ENCODE measurements at regions not wholly inside any gene's neighbourhood (a gene's known extent, or its start where the extent isn't known, plus 50 kb on each side); places are given as distances from the start of the nearest gene placed in this dataset.

DNA sequence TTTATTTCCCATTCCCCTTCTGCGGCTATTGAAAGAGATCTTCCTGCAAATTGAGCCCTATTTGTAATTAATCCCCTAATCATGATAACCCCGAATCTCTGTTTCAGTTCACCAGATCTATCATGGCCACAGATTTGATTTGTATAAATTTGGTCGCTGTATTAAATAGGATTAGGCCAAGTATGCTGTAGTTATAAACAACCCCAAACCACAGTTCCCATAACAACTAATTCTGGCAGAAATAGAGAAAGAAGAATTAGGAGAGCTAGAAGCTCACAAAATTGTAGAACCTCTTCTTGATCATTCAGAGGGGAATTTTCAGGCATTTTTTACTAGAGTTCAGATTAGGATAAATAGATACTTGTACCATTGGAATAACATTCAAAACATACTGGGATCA, 433.7 kb upstream of the TNP1 start:
- Histone ChIP-seq H3K4me2 (ENCODE audit: control insufficient read depth, extremely low read depth, insufficient read depth, low read depth, low read length) (no peak overlapping the region), H3K9me1 (ENCODE audit: control insufficient read depth, extremely low read depth, insufficient read depth, low read length) (no peaks in the 10 kb centered on the region)
- dilution Hi-C loops (cut with MboI; ENCODE audit: extremely low pct_ligation_motif_present, low sequenced_read_pairs) = no loop called here

DNA sequence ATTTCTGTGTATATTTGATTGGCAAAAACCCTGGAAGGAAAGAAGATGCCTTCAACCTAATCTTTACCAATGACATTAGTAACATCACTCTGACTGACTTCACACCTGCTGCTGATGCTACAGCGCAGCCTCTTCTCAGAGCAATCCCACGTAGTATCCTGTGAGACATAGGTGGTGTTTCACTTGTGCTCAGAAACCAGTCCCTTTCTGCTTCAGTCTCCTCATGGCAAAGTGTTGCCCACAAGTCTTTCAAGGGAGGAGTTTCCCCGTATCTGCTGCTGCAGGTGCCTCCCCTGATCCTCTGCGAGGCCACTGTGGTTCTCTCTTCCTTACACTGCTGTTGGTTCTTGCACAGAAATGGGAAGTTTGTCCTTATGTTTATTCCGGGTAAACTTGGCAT, 433.2 kb upstream of the TNP1 start:
- TF ChIP-seq, protein P1, sequence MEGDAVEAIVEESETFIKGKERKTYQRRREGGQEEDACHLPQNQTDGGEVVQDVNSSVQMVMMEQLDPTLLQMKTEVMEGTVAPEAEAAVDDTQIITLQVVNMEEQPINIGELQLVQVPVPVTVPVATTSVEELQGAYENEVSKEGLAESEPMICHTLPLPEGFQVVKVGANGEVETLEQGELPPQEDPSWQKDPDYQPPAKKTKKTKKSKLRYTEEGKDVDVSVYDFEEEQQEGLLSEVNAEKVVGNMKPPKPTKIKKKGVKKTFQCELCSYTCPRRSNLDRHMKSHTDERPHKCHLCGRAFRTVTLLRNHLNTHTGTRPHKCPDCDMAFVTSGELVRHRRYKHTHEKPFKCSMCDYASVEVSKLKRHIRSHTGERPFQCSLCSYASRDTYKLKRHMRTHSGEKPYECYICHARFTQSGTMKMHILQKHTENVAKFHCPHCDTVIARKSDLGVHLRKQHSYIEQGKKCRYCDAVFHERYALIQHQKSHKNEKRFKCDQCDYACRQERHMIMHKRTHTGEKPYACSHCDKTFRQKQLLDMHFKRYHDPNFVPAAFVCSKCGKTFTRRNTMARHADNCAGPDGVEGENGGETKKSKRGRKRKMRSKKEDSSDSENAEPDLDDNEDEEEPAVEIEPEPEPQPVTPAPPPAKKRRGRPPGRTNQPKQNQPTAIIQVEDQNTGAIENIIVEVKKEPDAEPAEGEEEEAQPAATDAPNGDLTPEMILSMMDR (optimal IDR thresholded peaks at IDR 0.05 in 1 of 3, IDR thresholded peaks at IDR 0.05 in 1 of 3, conservative IDR thresholded peaks at IDR 0.05 in 1 of 3; ENCODE audit: extremely low read depth in 1 of 3, insufficient read depth in 2 of 3, low read length in 3 of 3) = no peak
- TF ChIP-seq EZH2 (IDR thresholded peaks at IDR 0.05; ENCODE audit: low read length) = no peak
- H3K9me1 ChIP-seq (ENCODE audit: control insufficient read depth, extremely low read depth, insufficient read depth, low read length) = no peaks in the 10 kb centered on the region
- dilution Hi-C loops (cut with MboI; ENCODE audit: extremely low pct_ligation_motif_present, low sequenced_read_pairs) = no loop called here
- H3K79me2 ChIP-seq (ENCODE audit: control insufficient read depth, insufficient read depth, low read length) = no peaks in the 10 kb centered on the region
- no peaks in the 10 kb centered on the region for H3K27me3 ChIP-seq (ENCODE audit: control insufficient read depth, extremely low read depth, insufficient read depth, low read length)
- FAIRE-seq (no peak), DNase-seq (ENCODE audit: low read depth, low spot score) (no peak)
- H3K4me2 ChIP-seq (ENCODE audit: control insufficient read depth, extremely low read depth, insufficient read depth, low read depth, low read length) = no peak overlapping the region
- H2AFZ ChIP-seq (ENCODE audit: control insufficient read depth, low read length) = no peak overlapping the region
- peaks cover 9% of the 10 kb centered on the region for H3K4me1 ChIP-seq (ENCODE audit: control insufficient read depth, extremely low read depth, insufficient read depth, low read length)
- no peak overlapping the region for H3K9ac ChIP-seq (ENCODE audit: control insufficient read depth, extremely low read depth, insufficient read depth, low read length)
- H3K36me3 ChIP-seq (ENCODE audit: control insufficient read depth in 2 of 2, extremely low read depth in 1 of 2, insufficient read depth in 2 of 2, low read length in 2 of 2) = no peaks in the 10 kb centered on the region
- H3K27ac ChIP-seq (ENCODE audit: control insufficient read depth, insufficient read depth, low read length) = no peak overlapping the region
- H3K4me3 ChIP-seq (ENCODE audit: control insufficient read depth in 2 of 3, extremely low read depth in 1 of 3, insufficient read depth in 2 of 3, low read depth in 1 of 3, low read length in 3 of 3) = no peak overlapping the region
- H3K9me3 ChIP-seq (ENCODE audit: control insufficient read depth, low read depth, low read length) = no peaks in the 10 kb centered on the region
- no peaks in the 10 kb centered on the region for H4K20me1 ChIP-seq (ENCODE audit: control insufficient read depth, extremely low read depth, insufficient read depth, low read length)

More for the DNA sequence above, 433.7 kb upstream of the TNP1 start:
- no peaks in the 10 kb centered on the region for H4K20me1 ChIP-seq (ENCODE audit: control insufficient read depth, extremely low read depth, insufficient read depth, low read length)
- DNase-seq (ENCODE audit: low read depth, low spot score) = no peak
- H3K4me1 ChIP-seq (ENCODE audit: control insufficient read depth, extremely low read depth, insufficient read depth, low read length) = peaks cover 9% of the 10 kb centered on the region
- FAIRE-seq = no peak
- H3K9ac ChIP-seq (ENCODE audit: control insufficient read depth, extremely low read depth, insufficient read depth, low read length) = no peak overlapping the region
- H2AFZ ChIP-seq (ENCODE audit: control insufficient read depth, low read length) = no peak overlapping the region
- no peak overlapping the region for H3K4me3 ChIP-seq (ENCODE audit: control insufficient read depth in 2 of 3, extremely low read depth in 1 of 3, insufficient read depth in 2 of 3, low read depth in 1 of 3, low read length in 3 of 3)
- no peaks in the 10 kb centered on the region for H3K27me3 ChIP-seq (ENCODE audit: control insufficient read depth, extremely low read depth, insufficient read depth, low read length)
- H3K79me2 ChIP-seq (ENCODE audit: control insufficient read depth, insufficient read depth, low read length) = no peaks in the 10 kb centered on the region
- TF ChIP-seq, protein P1 (optimal IDR thresholded peaks at IDR 0.05 in 1 of 3, IDR thresholded peaks at IDR 0.05 in 1 of 3, conservative IDR thresholded peaks at IDR 0.05 in 1 of 3; ENCODE audit: extremely low read depth in 1 of 3, insufficient read depth in 2 of 3, low read length in 3 of 3) = no peak
- TF ChIP-seq EZH2 (IDR thresholded peaks at IDR 0.05; ENCODE audit: low read length) = no peak
- H3K36me3 ChIP-seq (ENCODE audit: control insufficient read depth in 2 of 2, extremely low read depth in 1 of 2, insufficient read depth in 2 of 2, low read length in 2 of 2) = no peaks in the 10 kb centered on the region
- no peaks in the 10 kb centered on the region for H3K9me3 ChIP-seq (ENCODE audit: control insufficient read depth, low read depth, low read length)
- H3K27ac ChIP-seq (ENCODE audit: control insufficient read depth, insufficient read depth, low read length) = no peak overlapping the region

Measured in keratinocyte (primary cell).